ENCODE measurements at regions not wholly inside any gene's neighbourhood (a gene's known extent, or its start where the extent isn't known, plus 50 kb on each side); places are given as distances from the start of the nearest gene placed in this dataset.

GRCh38 chr6:92810913-92811312 lies 608.4 kb downstream of the EPHA7 start:
- WGBS (ENCODE audit: low lambda C conversion rate, missing lambda C conversion rate) = 12% methylated on average over 3 of the region's 3 CpGs
- Histone ChIP-seq H3K4me2 (no peak overlapping the region), H3K4me3 (no peak overlapping the region), H2AFZ (no peak overlapping the region), H3K27ac (no peak overlapping the region), H3K79me2 (no peaks in the 10 kb centered on the region), H3K4me1 (ENCODE audit: insufficient read depth) (no peaks in the 10 kb centered on the region), H3K9me3 (ENCODE audit: low read depth) (no peaks in the 10 kb centered on the region), H4K20me1 (ENCODE audit: insufficient read depth, poor library complexity, severe bottlenecking) (no peaks in the 10 kb centered on the region), H3K36me3 (replicated peaks; ENCODE audit: insufficient read depth, low read depth) (no peaks in the 10 kb centered on the region), H3K9me2 (replicated peaks; ENCODE audit: insufficient read depth) (no peaks in the 10 kb centered on the region), H3K27me3 (no peaks in the 10 kb centered on the region)
- DNase-seq (ENCODE audit: low spot score) = peak; percentile 68
- TF ChIP-seq EZH2phosphoT487 (IDR thresholded peaks at IDR 0.05; ENCODE audit: low read depth, severe bottlenecking, unreplicated experiment) (no peak), EZH2 (IDR thresholded peaks at IDR 0.05; ENCODE audit: borderline replicate concordance) (no peak), CTCF (IDR thresholded peaks at IDR 0.05; ENCODE audit: poor library complexity) (peak; percentile 64)

GRCh38 chr6:92806254-92806653 lies 613.1 kb downstream of the EPHA7 start:
- Histone ChIP-seq H3K9me3 (ENCODE audit: low read depth) (no peaks in the 10 kb centered on the region), H3K4me1 (ENCODE audit: insufficient read depth) (no peaks in the 10 kb centered on the region), H3K27ac (no peak overlapping the region), H4K20me1 (ENCODE audit: insufficient read depth, poor library complexity, severe bottlenecking) (no peaks in the 10 kb centered on the region), H3K79me2 (no peaks in the 10 kb centered on the region), H3K36me3 (replicated peaks; ENCODE audit: insufficient read depth, low read depth) (no peaks in the 10 kb centered on the region), H3K27me3 (no peaks in the 10 kb centered on the region), H2AFZ (no peak overlapping the region), H3K4me3 (no peak overlapping the region), H3K4me2 (no peak overlapping the region), H3K9me2 (replicated peaks; ENCODE audit: insufficient read depth) (no peaks in the 10 kb centered on the region)
- 80% methylated on average over 2 of the region's 2 CpGs for WGBS (ENCODE audit: low lambda C conversion rate, missing lambda C conversion rate)
- DNase-seq (ENCODE audit: low spot score) = no peak
- TF ChIP-seq EZH2phosphoT487 (IDR thresholded peaks at IDR 0.05; ENCODE audit: low read depth, severe bottlenecking, unreplicated experiment) (no peak), EZH2 (IDR thresholded peaks at IDR 0.05; ENCODE audit: borderline replicate concordance) (no peak), CTCF (IDR thresholded peaks at IDR 0.05; ENCODE audit: poor library complexity) (no peak)

GRCh38 chr6:92791403-92791802 lies 628.0 kb downstream of the EPHA7 start:
- Histone ChIP-seq H3K4me3 (no peak overlapping the region), H3K9me2 (replicated peaks; ENCODE audit: insufficient read depth) (no peaks in the 10 kb centered on the region), H3K36me3 (replicated peaks; ENCODE audit: insufficient read depth, low read depth) (no peaks in the 10 kb centered on the region), H3K4me2 (no peak overlapping the region), H2AFZ (no peak overlapping the region), H3K4me1 (ENCODE audit: insufficient read depth) (no peaks in the 10 kb centered on the region), H3K27ac (no peak overlapping the region), H3K79me2 (no peaks in the 10 kb centered on the region), H3K27me3 (no peaks in the 10 kb centered on the region), H3K9me3 (ENCODE audit: low read depth) (no peaks in the 10 kb centered on the region), H4K20me1 (ENCODE audit: insufficient read depth, poor library complexity, severe bottlenecking) (no peaks in the 10 kb centered on the region)
- 100% methylated on average over 1 of the region's 1 CpG for WGBS (ENCODE audit: low lambda C conversion rate, missing lambda C conversion rate)
- no peak for DNase-seq (ENCODE audit: low spot score)
- no peak for TF ChIP-seq CTCF (IDR thresholded peaks at IDR 0.05; ENCODE audit: poor library complexity)

- TF ChIP-seq EZH2 (IDR thresholded peaks at IDR 0.05; ENCODE audit: borderline replicate concordance) = no peak
- TF ChIP-seq CTCF (IDR thresholded peaks at IDR 0.05; ENCODE audit: poor library complexity) = no peak
- TF ChIP-seq EZH2phosphoT487 (IDR thresholded peaks at IDR 0.05; ENCODE audit: low read depth, severe bottlenecking, unreplicated experiment) = no peak
- Histone ChIP-seq H3K27me3 (no peaks in the 10 kb centered on the region), H3K27ac (no peak overlapping the region), H3K4me2 (no peak overlapping the region), H3K79me2 (no peaks in the 10 kb centered on the region), H3K4me1 (ENCODE audit: insufficient read depth) (no peaks in the 10 kb centered on the region), H2AFZ (no peak overlapping the region), H3K4me3 (no peak overlapping the region), H3K9me3 (ENCODE audit: low read depth) (no peaks in the 10 kb centered on the region), H4K20me1 (ENCODE audit: insufficient read depth, poor library complexity, severe bottlenecking) (no peaks in the 10 kb centered on the region), H3K9me2 (replicated peaks; ENCODE audit: insufficient read depth) (no peaks in the 10 kb centered on the region), H3K36me3 (replicated peaks; ENCODE audit: insufficient read depth, low read depth) (no peaks in the 10 kb centered on the region)
- no peak for DNase-seq (ENCODE audit: low spot score)
- 82% methylated on average over 3 of the region's 3 CpGs for WGBS (ENCODE audit: low lambda C conversion rate, missing lambda C conversion rate)
Observed at GRCh38 chr6:92790381-92790780, 629.0 kb downstream of the EPHA7 start.

All from hepatocyte (in vitro differentiated cells).